ENCODE measurements at regions not wholly inside any gene's neighbourhood (a gene's known extent, or its start where the extent isn't known, plus 50 kb on each side); places are given as distances from the start of the nearest gene placed in this dataset.

DNA sequence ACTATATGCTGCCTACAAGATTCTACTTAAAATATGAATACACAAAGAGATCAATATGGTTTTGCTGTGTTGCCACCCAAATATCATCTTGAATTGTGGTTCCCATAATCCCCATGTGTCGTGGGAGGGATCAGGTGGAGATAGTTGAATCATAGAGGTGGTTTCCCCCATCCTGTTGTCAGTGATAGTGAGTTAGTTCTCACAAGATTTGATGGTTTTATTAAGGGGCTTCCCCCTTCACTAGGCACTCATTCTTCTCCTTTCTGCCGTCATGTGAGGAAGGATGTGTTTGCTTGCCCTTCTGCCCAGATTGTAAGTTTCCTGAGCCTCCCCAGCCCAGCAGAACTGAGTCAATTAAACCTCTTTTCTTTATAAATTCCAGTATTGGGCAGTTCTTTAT lies 654.4 kb upstream of the NR5A2 start:
- TF ChIP-seq, protein P1, sequence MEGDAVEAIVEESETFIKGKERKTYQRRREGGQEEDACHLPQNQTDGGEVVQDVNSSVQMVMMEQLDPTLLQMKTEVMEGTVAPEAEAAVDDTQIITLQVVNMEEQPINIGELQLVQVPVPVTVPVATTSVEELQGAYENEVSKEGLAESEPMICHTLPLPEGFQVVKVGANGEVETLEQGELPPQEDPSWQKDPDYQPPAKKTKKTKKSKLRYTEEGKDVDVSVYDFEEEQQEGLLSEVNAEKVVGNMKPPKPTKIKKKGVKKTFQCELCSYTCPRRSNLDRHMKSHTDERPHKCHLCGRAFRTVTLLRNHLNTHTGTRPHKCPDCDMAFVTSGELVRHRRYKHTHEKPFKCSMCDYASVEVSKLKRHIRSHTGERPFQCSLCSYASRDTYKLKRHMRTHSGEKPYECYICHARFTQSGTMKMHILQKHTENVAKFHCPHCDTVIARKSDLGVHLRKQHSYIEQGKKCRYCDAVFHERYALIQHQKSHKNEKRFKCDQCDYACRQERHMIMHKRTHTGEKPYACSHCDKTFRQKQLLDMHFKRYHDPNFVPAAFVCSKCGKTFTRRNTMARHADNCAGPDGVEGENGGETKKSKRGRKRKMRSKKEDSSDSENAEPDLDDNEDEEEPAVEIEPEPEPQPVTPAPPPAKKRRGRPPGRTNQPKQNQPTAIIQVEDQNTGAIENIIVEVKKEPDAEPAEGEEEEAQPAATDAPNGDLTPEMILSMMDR (IDR thresholded peaks at IDR 0.05): no peak
- TF ChIP-seq POLR2A (IDR thresholded peaks at IDR 0.05) (no peak), POLR2AphosphoS5 (IDR thresholded peaks at IDR 0.05; ENCODE audit: insufficient read depth in 1 of 2, low read depth in 1 of 2) (no peak)
- Histone ChIP-seq H3K4me3 (no peak overlapping the region), H3K4me1 (no peaks in the 10 kb centered on the region), H3K36me3 (no peaks in the 10 kb centered on the region), H3K9me3 (no peaks in the 10 kb centered on the region), H3K27me3 (no peaks in the 10 kb centered on the region), H3K27ac (no peak overlapping the region)
- intact Hi-C loops (cut with DNase I): no loop called here
- DNase-seq (ENCODE audit: extremely low spot score in 2 of 2): no peak

GRCh38 chr1:199377211-199377610 lies 650.3 kb upstream of the NR5A2 start:
- H3K27me3 ChIP-seq: no peaks in the 10 kb centered on the region
- H3K27ac ChIP-seq: no peak overlapping the region
- H3K4me1 ChIP-seq: no peaks in the 10 kb centered on the region
- intact Hi-C loops (cut with DNase I): no loop called here
- H3K4me3 ChIP-seq: no peak overlapping the region
- DNase-seq (ENCODE audit: extremely low spot score in 2 of 2): no peak
- no peak for TF ChIP-seq POLR2AphosphoS5 (IDR thresholded peaks at IDR 0.05; ENCODE audit: insufficient read depth in 1 of 2, low read depth in 1 of 2)
- no peak for TF ChIP-seq POLR2A (IDR thresholded peaks at IDR 0.05)
- TF ChIP-seq, protein P1 (IDR thresholded peaks at IDR 0.05): no peak
- H3K36me3 ChIP-seq: no peaks in the 10 kb centered on the region
- H3K9me3 ChIP-seq: no peaks in the 10 kb centered on the region

- no peaks in the 10 kb centered on the region for H3K4me1 ChIP-seq
- intact Hi-C loops (cut with DNase I): no loop called here
- H3K9me3 ChIP-seq: no peaks in the 10 kb centered on the region
- no peak for DNase-seq (ENCODE audit: extremely low spot score in 2 of 2)
- TF ChIP-seq, protein P1 (IDR thresholded peaks at IDR 0.05): no peak
- TF ChIP-seq POLR2AphosphoS5 (IDR thresholded peaks at IDR 0.05; ENCODE audit: insufficient read depth in 1 of 2, low read depth in 1 of 2) (no peak), POLR2A (IDR thresholded peaks at IDR 0.05) (no peak)
- H3K27me3 ChIP-seq: no peaks in the 10 kb centered on the region
- no peaks in the 10 kb centered on the region for H3K36me3 ChIP-seq
- no peak overlapping the region for H3K4me3 ChIP-seq
- H3K27ac ChIP-seq: no peak overlapping the region
These were observed 643.7 kb upstream of the NR5A2 start for GRCh38 chr1:199383793-199384192.

DNA sequence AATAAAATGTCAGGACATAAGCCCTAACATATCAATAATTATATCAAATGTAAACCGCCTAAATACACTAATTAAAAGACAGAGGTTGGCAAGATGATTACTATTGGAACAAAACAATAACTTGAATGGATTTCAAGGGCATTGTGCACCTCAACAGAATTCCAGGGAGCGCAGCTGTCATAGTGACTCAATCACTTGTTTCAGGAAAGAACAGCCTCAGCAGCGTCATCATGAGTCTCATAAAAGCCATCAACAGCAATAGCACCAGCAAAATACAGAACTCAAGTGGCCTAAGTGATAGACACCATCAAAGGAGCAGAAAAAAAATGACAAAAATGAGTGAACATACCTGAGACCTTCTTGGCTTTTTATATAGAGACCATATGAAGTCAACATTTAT lies 632.7 kb upstream of the NR5A2 start:
- Histone ChIP-seq H3K4me3 (no peak overlapping the region), H3K36me3 (no peaks in the 10 kb centered on the region), H3K9me3 (no peaks in the 10 kb centered on the region), H3K4me1 (no peaks in the 10 kb centered on the region), H3K27ac (no peak overlapping the region), H3K27me3 (no peaks in the 10 kb centered on the region)
- intact Hi-C loops (cut with DNase I): no loop called here
- TF ChIP-seq, protein P1 (IDR thresholded peaks at IDR 0.05): no peak
- TF ChIP-seq POLR2AphosphoS5 (IDR thresholded peaks at IDR 0.05; ENCODE audit: insufficient read depth in 1 of 2, low read depth in 1 of 2) (no peak), POLR2A (IDR thresholded peaks at IDR 0.05) (no peak)
- DNase-seq (ENCODE audit: extremely low spot score in 2 of 2): no peak

DNA sequence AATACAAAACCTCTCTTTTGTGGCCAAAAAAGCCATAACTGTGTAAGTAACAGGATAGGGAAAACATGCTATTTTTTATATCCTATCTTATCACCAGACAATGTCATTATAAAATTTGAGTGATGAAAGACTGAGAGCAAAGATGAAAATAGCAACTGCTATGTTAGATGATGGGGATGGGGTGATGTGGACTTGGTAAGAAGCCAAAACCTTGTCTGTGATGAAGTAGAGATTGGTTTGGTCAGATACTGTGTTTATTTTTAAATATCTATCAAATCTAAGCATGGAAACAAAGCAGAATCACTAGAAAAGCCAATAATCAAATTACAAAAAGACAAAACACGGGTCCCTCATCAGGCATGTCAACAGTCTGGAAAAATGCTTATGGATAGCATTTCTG lies 631.1 kb upstream of the NR5A2 start:
- Histone ChIP-seq H3K27ac (no peak overlapping the region), H3K9me3 (no peaks in the 10 kb centered on the region), H3K4me1 (no peaks in the 10 kb centered on the region), H3K4me3 (no peak overlapping the region), H3K36me3 (no peaks in the 10 kb centered on the region), H3K27me3 (no peaks in the 10 kb centered on the region)
- no peak for DNase-seq (ENCODE audit: extremely low spot score in 2 of 2)
- TF ChIP-seq, protein P1 (IDR thresholded peaks at IDR 0.05): no peak
- no peak for TF ChIP-seq POLR2A (IDR thresholded peaks at IDR 0.05)
- no peak for TF ChIP-seq POLR2AphosphoS5 (IDR thresholded peaks at IDR 0.05; ENCODE audit: insufficient read depth in 1 of 2, low read depth in 1 of 2)
- intact Hi-C loops (cut with DNase I): no loop called here

Data from vagina (tissue), 2 donors.